HG02981 (cell line): ENCODE measurements at regions not wholly inside any gene's neighbourhood (a gene's known extent, or its start where the extent isn't known, plus 50 kb on each side); places are given as distances from the start of the nearest gene placed in this dataset.
"Not testable (repeated sequence)": the region's sequence is repeated elsewhere in the genome, so short reads cannot be mapped to it uniquely, and the experiment has no call there.

Source experiments
- ATAC-seq: cut with Tn5 transposase; IDR thresholded peaks from one replicate; pipeline ENCODE4 v1.9.1; 2021; ENCODE audit warnings: mild to moderate bottlenecking, moderate library complexity; ENCODE audit not compliant: unreplicated experiment

DNA sequence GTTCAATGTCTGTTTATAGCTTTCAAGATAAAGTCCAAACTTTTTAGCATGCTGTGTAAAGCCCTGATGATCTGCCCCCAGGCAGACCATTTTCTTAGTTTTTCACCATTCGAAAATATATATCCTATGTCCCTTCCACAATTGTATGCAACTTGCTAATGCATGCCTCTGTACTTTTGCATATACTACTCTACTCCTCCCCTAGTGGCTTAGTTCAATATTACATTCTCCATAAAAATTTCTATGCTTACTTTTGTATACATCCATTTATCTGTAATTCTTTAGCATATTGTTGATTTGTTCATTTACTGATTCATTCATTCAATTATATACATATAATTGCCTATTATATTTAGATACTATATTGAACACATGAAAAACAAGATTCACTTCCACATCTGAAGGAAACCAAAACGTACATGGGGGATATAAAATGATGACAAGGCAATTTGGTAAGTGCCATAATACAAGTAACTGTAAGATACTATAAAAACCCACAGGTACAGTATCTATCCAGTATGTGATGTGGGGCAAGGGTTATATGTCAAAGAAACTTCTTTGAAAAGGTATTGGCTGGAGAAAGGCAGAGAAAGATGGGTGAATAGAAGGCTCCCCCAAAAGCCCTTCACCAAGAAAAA, 902.5 kb downstream of the FAM133A start:
- no peak for ATAC-seq

GRCh38 chrX:94600077-94600476, 926.1 kb downstream of the FAM133A start:
- ATAC-seq = no peak

DNA sequence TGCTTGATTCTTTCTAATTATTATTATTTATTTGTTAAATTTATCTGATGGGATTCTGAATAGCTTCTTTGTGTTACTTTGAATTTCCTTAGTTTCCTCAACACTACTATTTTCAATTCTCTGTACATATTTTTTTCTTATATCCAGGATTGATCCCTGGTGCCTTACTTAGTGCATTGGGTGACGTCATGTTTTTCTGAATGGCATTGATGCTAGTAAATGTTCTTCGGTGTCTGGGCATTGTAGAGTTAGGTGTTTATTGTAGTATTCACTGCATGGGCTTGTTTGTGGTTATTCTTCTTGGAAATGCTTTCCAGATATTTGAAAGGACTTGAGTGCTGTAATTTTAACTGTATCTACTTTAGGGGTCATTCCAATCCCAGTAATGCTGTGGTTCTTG, 938.1 kb downstream of the FAM133A start:
- no peak for ATAC-seq

GRCh38 chrX:94633237-94633636, 959.2 kb downstream of the FAM133A start:
- ATAC-seq = no peak

GRCh38 chrX:94635003-94635402, 961.0 kb downstream of the FAM133A start:
- no peak for ATAC-seq

- ATAC-seq = no peak
These were observed 971.7 kb downstream of the FAM133A start for GRCh38 chrX:94645726-94646125.

DNA sequence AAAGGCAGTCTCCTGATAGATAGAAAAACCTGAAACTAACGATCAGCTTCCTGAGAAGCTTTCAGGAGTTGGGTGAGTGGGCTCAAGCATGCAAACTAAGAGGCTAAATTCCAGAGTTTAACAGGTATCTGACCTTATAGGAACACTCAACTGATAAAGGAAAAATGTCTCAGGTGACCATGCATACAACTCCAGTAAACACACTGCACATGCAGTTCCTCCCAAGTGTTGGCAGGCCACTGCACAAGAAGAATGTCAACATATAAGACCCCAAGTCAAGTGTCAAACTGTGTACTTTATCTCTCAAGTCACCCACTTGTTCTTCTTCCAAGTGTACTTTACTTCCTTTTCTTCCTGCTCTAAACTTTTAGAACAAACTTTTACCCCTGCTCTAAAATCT, 981.2 kb downstream of the FAM133A start:
- no peak for ATAC-seq

GRCh38 chrX:94662689-94663088, 988.7 kb downstream of the FAM133A start:
- no peak for ATAC-seq

GRCh38 chrX:94676285-94676684, 1002.3 kb downstream of the FAM133A start:
- ATAC-seq = no peak

- no peak for ATAC-seq
These were observed 1012.1 kb downstream of the FAM133A start for GRCh38 chrX:94686071-94686470.

DNA sequence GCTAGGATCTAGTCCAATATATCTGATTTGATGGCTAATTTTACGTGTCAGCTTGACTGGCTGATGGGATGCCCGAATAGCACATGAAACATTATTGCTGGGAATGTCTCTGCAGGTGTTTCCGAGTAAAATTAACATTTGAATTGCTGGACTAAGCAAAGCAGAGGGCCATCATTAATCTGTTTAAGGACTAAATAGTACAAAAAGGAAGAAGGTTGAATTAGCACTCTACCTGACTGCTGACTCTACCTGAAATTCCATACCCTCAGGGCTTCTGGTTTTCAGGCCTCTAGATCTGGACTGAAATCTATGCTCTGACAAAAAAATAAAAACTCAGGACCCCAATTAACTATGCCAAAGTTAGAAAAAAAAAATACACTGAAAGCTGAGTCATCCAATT, 1021.9 kb downstream of the FAM133A start:
- ATAC-seq = no peak

GRCh38 chrX:94704348-94705256, 1030.6 kb downstream of the FAM133A start:
- ATAC-seq = not testable (repeated sequence)

GRCh38 chrX:94721386-94721785, 1047.4 kb downstream of the FAM133A start:
- ATAC-seq = no peak

- no peak for ATAC-seq
These were observed 1048.6 kb downstream of the FAM133A start for GRCh38 chrX:94722578-94722977.

- no peak for ATAC-seq
These were observed 1068.8 kb downstream of the FAM133A start for GRCh38 chrX:94742772-94743171.

DNA sequence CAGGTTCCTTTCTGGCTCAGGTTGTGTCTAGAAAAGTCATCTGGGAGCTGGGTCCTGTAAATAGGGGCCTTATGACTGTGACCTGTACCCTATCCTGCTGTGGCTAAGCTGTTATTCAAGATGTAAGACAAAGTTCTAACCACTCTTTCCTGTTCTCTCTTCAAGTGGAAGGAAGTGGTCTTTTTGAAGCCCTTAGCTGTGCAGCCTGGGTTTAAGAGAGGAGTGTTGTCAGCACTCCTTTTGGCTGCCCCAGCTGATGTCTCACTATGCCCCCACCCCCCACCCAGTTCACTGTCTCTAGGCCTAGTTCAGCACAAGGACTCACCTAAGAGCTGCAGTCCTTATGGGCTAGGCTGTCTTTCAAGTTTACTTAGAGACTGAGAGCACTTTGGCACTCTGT, 1069.5 kb downstream of the FAM133A start:
- ATAC-seq = no peak

- ATAC-seq = no peak
These were observed 1070.8 kb downstream of the FAM133A start for GRCh38 chrX:94744786-94745185.

DNA sequence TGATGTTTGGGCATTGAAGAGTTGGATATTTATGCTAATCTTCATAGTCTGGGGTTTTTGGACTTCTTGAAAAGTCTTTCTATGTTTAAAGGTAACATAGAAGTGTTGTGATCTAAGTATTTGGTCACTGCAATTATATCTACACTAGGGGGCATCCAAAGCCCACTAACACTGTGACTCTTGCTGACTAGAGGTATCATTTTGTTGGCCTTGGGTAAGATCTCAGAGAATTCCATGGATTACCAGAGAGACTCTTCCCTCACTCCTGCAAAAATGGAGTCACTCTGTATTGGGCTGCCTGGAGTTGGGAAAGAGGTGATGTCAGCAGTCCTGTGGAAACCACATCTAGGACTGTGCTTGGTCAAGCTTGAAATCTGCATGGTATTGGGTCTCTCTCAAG, 1077.6 kb downstream of the FAM133A start:
- ATAC-seq = no peak

- ATAC-seq = no peak
These were observed 1078.6 kb downstream of the FAM133A start for GRCh38 chrX:94752434-94753169.

GRCh38 chrX:94758130-94758529, 1084.1 kb downstream of the FAM133A start:
- ATAC-seq = no peak

GRCh38 chrX:94775640-94776039, 1101.6 kb downstream of the FAM133A start:
- no peak for ATAC-seq

DNA sequence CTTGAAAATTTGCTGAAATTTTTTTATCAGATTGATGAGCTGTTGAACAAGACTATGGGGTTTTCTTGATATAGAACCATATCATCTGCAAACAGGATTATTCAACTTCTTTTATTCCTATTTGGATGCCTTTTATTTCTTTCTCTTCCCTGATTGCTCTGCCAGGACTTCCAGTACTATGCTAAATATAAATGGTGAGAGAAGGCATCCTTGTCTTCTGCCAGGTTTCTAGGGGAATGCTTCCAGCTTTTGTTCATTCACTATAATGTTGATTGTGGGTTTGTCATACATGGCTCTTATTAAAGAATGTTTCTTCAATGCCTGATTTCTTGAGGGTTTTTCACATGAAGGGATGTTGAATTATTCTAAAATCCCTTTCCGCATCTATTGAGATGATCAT, 1139.5 kb downstream of the FAM133A start:
- ATAC-seq = no peak
